ENCODE measurements at regions not wholly inside any gene's neighbourhood (a gene's known extent, or its start where the extent isn't known, plus 50 kb on each side); places are given as distances from the start of the nearest gene placed in this dataset.

DNA sequence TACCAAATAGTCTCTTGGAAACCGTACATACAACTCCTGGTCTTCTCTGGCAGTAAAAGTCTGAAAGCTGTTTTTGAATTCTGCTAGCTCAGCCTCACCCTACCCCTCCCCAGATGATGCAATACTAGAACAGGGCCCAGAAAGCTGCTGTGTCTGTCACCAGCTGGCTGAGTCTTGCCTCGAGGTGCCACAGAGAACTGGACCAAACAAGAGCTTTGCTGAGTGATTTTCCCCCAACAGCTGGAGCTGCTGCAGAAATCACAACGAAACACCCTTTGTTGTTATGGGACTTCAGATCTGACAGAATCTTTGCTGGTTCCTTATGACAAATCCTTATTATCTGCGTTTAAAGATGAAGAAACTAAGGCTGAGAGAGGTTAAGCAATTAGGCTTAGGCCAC lies 134.1 kb downstream of the SPAG6 start:
- Histone ChIP-seq H3K27ac (ENCODE audit: low read length) (no peak overlapping the region), H3K27me3 (ENCODE audit: control insufficient read depth, insufficient read depth, low read length) (peaks cover 54% of the 10 kb centered on the region), H3K9me3 (ENCODE audit: control insufficient read depth, insufficient read depth, low read length) (no peaks in the 10 kb centered on the region; the same call in 1 of the 2 replicates), H3K4me1 (ENCODE audit: control insufficient read depth, insufficient read depth, low read length) (no peaks in the 10 kb centered on the region; the same call in 1 of the 2 replicates), H3K4me3 (ENCODE audit: low read length) (no peak overlapping the region), H3K36me3 (ENCODE audit: control insufficient read depth, insufficient read depth, low read length) (no peaks in the 10 kb centered on the region; the same call in 1 of the 2 replicates)
- no CpG with 5 or more reads among the region's 4 CpGs for WGBS (ENCODE audit: insufficient coverage, insufficient read length)
- DNase-seq (ENCODE audit: low read depth, low spot score), result no peak

GRCh38 chr10:22481106-22481505 lies 135.8 kb downstream of the SPAG6 start:
- H3K4me3 ChIP-seq (ENCODE audit: low read length), result no peak overlapping the region
- no CpG with 5 or more reads among the region's 6 CpGs for WGBS (ENCODE audit: insufficient coverage, insufficient read length)
- H3K4me1 ChIP-seq (ENCODE audit: control insufficient read depth, insufficient read depth, low read length), result no peaks in the 10 kb centered on the region
- H3K9me3 ChIP-seq (ENCODE audit: control insufficient read depth, insufficient read depth, low read length), result no peaks in the 10 kb centered on the region; the same call in 1 of the 2 replicates
- no peaks in the 10 kb centered on the region for H3K36me3 ChIP-seq (ENCODE audit: control insufficient read depth, insufficient read depth, low read length)
- no peak for DNase-seq (ENCODE audit: low read depth, low spot score)
- peaks cover 40% of the 10 kb centered on the region for H3K27me3 ChIP-seq (ENCODE audit: control insufficient read depth, insufficient read depth, low read length)
- no peak overlapping the region for H3K27ac ChIP-seq (ENCODE audit: low read length)

DNA sequence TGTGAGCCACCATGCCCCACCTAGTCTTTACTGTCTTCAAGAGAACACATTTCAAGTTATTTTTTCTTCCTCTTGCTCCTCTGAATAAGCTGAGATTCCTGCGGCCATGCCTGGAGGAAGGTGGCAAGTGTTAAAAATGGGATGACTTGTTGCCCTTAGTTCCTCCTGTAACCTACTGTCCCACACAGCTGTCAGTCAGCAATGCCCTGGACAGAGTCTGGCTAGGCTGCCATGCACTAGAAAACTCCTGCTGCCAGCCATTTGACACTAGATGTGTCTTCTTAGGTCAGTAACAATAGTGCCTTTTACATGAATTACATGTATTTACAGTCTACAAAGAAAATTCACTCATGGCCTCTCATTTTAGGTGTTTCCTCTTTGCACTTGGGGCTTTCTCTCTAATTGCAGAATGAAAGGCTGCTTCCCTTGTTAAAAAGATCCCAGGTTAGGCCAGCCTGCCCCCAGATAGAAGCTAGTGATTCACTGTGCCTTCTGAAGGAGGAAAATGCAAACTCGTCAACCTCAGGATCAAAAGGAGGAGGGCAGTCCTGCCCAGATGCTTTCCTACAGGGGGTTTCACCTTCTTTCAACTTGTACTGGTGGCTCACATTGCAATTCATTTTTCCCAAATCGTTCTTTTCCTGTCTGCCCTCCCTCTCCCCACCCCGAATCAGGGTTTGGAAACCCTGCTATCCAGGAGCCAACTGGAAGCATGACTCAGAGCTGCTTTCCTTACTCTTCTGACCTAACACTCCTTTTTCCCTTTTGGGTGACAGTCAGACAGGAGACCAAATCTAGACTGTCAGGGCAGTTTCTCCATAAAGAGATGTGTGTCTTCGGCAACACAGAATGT lies 136.6 kb downstream of the SPAG6 start:
- no peak for DNase-seq (ENCODE audit: low read depth, low spot score)
- Histone ChIP-seq H3K4me3 (ENCODE audit: low read length) (no peak overlapping the region), H3K9me3 (ENCODE audit: control insufficient read depth, insufficient read depth, low read length) (no peaks in the 10 kb centered on the region; the same call in 1 of the 2 replicates), H3K27me3 (ENCODE audit: control insufficient read depth, insufficient read depth, low read length) (peaks cover 32% of the 10 kb centered on the region), H3K27ac (ENCODE audit: low read length) (no peak overlapping the region), H3K4me1 (ENCODE audit: control insufficient read depth, insufficient read depth, low read length) (no peaks in the 10 kb centered on the region), H3K36me3 (ENCODE audit: control insufficient read depth, insufficient read depth, low read length) (no peaks in the 10 kb centered on the region)
- no CpG with 5 or more reads among the region's 5 CpGs for WGBS (ENCODE audit: insufficient coverage, insufficient read length)

DNA sequence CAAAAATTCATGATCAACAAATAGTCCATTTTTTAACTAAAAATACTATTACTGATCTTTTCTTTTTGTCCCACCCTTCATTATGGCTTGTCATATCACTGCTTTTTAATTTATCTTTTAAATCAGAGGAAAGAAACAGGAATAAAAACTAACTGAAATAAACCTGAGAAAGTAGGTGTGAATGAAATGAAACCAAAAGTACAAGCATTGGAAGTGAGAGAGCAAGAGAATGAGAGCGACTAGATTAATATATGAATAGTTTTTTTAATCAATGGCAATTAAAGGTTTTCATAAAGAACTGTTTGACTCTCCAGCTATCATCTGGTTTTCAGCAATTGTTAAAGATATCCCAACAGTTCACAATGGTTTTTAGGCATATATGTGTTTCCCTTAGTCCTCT lies 137.8 kb downstream of the SPAG6 start:
- no peak for DNase-seq (ENCODE audit: low read depth, low spot score)
- H3K9me3 ChIP-seq (ENCODE audit: control insufficient read depth, insufficient read depth, low read length), result no peaks in the 10 kb centered on the region; the same call in 1 of the 2 replicates
- H3K4me1 ChIP-seq (ENCODE audit: control insufficient read depth, insufficient read depth, low read length), result no peaks in the 10 kb centered on the region
- H3K27me3 ChIP-seq (ENCODE audit: control insufficient read depth, insufficient read depth, low read length), result peaks cover 20% of the 10 kb centered on the region
- WGBS (ENCODE audit: insufficient coverage, insufficient read length), result no CpG with 5 or more reads among the region's 1 CpG
- H3K27ac ChIP-seq (ENCODE audit: low read length), result no peak overlapping the region
- no peaks in the 10 kb centered on the region for H3K36me3 ChIP-seq (ENCODE audit: control insufficient read depth, insufficient read depth, low read length)
- H3K4me3 ChIP-seq (ENCODE audit: low read length), result no peak overlapping the region

Data from iPS DF 6.9 (cell line).